Lower leg skin (tissue), 4 donors: ENCODE measurements at regions not wholly inside any gene's neighbourhood (a gene's known extent, or its start where the extent isn't known, plus 50 kb on each side); places are given as distances from the start of the nearest gene placed in this dataset.

Experiments
- DNase-seq, 2 donors: peaks; one replicate each; pipeline ENCODE4 v3.0.0-alpha.2; 2019; ENCODE audit warnings: low spot score in 2 of 2
- H3K4me3 ChIP-seq: fragments of 200-600 bp; sonication (generic); 2 replicates; pipeline ENCODE4 v1.5.1; 2017; ENCODE audit warnings: mild to moderate bottlenecking, low read depth; ENCODE audit not compliant: poor library complexity, severe bottlenecking
- POLR2A ChIP-seq, 2 donors: fragments of 450-650 bp; IDR thresholded peaks; one replicate each; pipeline ENCODE4 v1.6.1; 2016 to 2017; ENCODE audit warnings: antibody characterized with exemption in 2 of 2, mild to moderate bottlenecking in 1 of 2, moderate library complexity in 1 of 2
- WGBS, 2 donors: methylation state at CpG; one replicate each; pipeline ENCODE4 v1.1.5; 2018; 5-methylcytosine and 5-hydroxymethylcytosine counted together
- intact Hi-C: fragments of 100-400 bp; cut with DNase I; formaldehyde crosslinking; loops from one replicate; pipeline ENCODE4 v1.15.0; 2023; ENCODE audit warnings: low total_unique reads
- TF ChIP-seq, protein P1 (sequence below), 3 donors: fragments of 450-650 bp; IDR thresholded peaks; one replicate each; pipeline ENCODE4 v1.5.1; 2016; ENCODE audit warnings: antibody characterized with exemption in 3 of 3, mild to moderate bottlenecking in 3 of 3, moderate library complexity in 2 of 3

DNA sequence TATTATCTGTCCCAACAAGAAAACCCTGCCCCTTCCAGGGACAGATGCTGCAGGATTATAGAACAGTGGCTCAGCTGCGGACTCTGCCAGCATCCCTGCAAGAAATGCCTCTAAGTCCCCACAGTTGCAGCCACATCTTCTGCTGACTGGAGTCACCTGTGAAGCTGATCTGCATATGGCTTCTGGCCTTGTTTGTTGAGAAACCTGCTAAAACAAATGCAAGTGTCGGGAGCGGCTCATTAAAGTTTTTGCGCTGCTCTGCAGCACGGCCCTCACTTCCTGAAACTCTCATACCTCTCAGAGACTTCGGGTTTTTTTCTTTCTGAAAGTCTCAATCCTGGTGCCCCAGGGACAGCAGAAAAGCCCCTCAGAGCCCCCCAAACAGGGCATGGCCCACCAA lies 725.0 kb downstream of the UQCRFS1 start:
- intact Hi-C loops = no loop called here

DNA sequence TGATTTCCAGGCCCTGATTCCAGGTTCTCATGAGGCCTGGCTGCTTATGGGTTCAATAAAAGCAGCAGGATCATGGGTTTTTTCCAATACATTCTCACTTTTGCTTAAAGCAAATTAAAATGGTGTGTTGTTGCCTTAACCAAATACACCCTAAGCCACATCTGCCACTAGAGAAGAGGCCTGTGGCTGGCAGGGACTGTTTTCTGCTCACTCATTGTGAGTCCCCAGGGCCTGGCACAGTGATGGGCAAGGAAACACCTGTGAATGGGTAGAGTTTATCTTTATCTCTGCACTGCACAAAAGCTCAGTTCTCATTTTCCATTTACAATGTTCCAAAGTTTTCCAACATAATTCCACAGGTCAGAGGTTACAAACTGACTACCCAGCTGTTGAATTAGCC lies 726.0 kb downstream of the UQCRFS1 start:
- intact Hi-C loops = loop anchor here (1.0 kb wide), 1 partner anchor 33 kb away; no protein-coding TSS in a partner anchor
- H3K4me3 ChIP-seq = no peak overlapping the region
- no peak for DNase-seq
- TF ChIP-seq, protein P1, sequence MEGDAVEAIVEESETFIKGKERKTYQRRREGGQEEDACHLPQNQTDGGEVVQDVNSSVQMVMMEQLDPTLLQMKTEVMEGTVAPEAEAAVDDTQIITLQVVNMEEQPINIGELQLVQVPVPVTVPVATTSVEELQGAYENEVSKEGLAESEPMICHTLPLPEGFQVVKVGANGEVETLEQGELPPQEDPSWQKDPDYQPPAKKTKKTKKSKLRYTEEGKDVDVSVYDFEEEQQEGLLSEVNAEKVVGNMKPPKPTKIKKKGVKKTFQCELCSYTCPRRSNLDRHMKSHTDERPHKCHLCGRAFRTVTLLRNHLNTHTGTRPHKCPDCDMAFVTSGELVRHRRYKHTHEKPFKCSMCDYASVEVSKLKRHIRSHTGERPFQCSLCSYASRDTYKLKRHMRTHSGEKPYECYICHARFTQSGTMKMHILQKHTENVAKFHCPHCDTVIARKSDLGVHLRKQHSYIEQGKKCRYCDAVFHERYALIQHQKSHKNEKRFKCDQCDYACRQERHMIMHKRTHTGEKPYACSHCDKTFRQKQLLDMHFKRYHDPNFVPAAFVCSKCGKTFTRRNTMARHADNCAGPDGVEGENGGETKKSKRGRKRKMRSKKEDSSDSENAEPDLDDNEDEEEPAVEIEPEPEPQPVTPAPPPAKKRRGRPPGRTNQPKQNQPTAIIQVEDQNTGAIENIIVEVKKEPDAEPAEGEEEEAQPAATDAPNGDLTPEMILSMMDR (IDR thresholded peaks at IDR 0.05) = no peak
- no peak for TF ChIP-seq POLR2A (IDR thresholded peaks at IDR 0.05)

More for the DNA sequence above, 725.0 kb downstream of the UQCRFS1 start:
- H3K4me3 ChIP-seq = no peak overlapping the region
- WGBS, 2 donors = 43 to 52% methylated on average over 6 of the region's 6 CpGs
- no peak for DNase-seq
- TF ChIP-seq POLR2A (IDR thresholded peaks at IDR 0.05) = no peak
- TF ChIP-seq, protein P1 (IDR thresholded peaks at IDR 0.05) = no peak

DNA sequence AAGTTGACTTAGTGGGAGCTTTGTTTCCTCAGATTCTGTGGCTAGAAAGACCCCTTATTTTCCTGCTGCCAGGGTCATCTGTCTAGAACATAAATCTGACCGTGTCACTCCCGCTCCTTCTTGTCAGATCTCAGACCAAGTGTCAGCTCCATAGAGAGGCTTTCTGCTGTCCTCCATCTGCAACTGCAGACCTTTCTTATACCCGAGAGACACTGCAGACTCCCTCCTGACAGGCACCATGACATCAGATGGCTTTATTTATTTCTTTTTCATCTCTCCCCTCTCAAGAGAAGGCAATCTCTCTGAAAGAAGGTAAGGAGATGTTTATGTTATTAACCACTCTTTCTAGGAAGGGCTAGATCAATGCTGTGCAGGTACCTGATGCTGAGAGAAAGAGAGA lies 726.5 kb downstream of the UQCRFS1 start:
- no peak overlapping the region for H3K4me3 ChIP-seq
- WGBS, 2 donors = 74 to 76% methylated on average over 3 of the region's 3 CpGs
- no peak for DNase-seq
- TF ChIP-seq POLR2A (IDR thresholded peaks at IDR 0.05) = no peak
- TF ChIP-seq, protein P1 (IDR thresholded peaks at IDR 0.05) = no peak
- intact Hi-C loops = loop anchor here (1.0 kb wide), 1 partner anchor 34 kb away; no protein-coding TSS in a partner anchor

DNA sequence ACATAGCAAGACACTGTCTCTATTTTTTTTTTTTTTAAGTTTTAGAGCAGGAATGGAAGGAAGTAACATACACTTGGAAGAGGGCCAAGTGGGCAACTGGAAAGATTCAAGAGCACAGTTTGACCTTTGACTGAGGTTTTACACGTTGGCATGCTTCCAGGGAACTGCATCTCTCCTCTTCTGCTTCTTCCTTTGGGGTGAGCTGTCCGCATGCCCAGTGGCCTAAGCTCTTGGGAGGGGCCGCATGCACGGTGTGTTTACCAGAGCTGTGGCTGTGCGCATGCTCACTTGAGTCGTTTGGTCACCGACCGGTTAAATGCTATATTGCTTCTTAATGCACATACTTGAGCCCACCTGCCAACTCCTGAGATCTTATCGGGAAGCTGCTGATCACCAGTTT lies 727.7 kb downstream of the UQCRFS1 start:
- DNase-seq = peak in 1 of 2 donors; percentile 18
- 61 to 67% methylated on average over 9 of the region's 9 CpGs for WGBS, 2 donors

DNA sequence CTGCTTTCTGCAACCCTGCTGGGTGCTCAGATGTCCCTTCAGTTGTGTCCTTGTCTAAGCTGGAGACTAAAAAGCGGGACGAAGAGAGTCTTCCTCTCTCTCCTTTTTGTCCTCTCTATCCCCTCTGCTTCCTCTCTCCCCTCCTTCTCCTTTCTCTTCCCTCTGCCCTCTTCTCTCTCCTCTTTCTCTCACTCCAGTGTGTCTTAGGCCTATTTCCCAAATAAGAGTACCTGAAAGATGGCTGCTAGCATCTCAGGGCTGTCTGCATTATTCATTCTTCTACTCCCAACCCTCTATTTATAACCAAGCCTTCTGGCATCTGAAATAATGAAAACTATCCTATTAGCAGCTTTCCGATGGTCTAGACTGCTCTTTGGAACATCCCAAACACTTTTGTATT lies 729.8 kb downstream of the UQCRFS1 start:
- no peak for DNase-seq
- TF ChIP-seq, protein P1 (IDR thresholded peaks at IDR 0.05) = no peak
- no peak for TF ChIP-seq POLR2A (IDR thresholded peaks at IDR 0.05)
- no peak overlapping the region for H3K4me3 ChIP-seq
- WGBS, 2 donors = 56 to 93% methylated on average over 3 of the region's 3 CpGs
- intact Hi-C loops = no loop called here

More for the DNA sequence above, 727.7 kb downstream of the UQCRFS1 start:
- H3K4me3 ChIP-seq = no peak overlapping the region
- intact Hi-C loops = no loop called here
- TF ChIP-seq POLR2A (IDR thresholded peaks at IDR 0.05) = no peak
- TF ChIP-seq, protein P1 (IDR thresholded peaks at IDR 0.05) = no peak

DNA sequence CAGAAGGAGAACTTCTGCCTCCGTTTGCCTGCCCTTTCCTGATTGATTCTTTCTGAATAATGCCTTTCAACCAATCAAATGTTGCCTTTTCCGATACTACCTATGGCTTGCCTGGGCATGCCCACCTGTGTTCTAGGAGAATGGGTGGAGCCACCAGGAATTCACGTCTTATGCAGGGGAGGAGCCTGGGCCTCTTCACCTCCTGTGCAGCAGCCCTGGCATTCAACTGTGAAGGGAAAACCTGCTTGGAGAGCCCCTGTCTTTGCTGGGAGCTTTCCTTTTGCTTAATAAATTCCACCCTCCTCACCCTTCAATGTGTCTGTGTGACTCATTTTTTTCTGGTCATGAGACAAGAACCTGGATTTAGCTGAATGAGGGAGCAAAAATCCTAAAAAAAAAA lies 730.7 kb downstream of the UQCRFS1 start:
- no peak for DNase-seq
- intact Hi-C loops = no loop called here
- TF ChIP-seq POLR2A (IDR thresholded peaks at IDR 0.05) = no peak
- TF ChIP-seq, protein P1 (IDR thresholded peaks at IDR 0.05) = no peak
- WGBS, 2 donors = 57 to 58% methylated on average over 3 of the region's 3 CpGs
- no peak overlapping the region for H3K4me3 ChIP-seq
